Hepatocyte (in vitro differentiated cells): ENCODE measurements at regions not wholly inside any gene's neighbourhood (a gene's known extent, or its start where the extent isn't known, plus 50 kb on each side); places are given as distances from the start of the nearest gene placed in this dataset.

Source experiments
- DNase-seq: peaks from one replicate; pipeline ENCODE4 v3.0.0-alpha.2; 2016; ENCODE audit warnings: low spot score
- H2AFZ ChIP-seq: fragments of 200-600 bp; sonication (generic); 2 replicates; pipeline ENCODE4 v1.6.0; 2016; ENCODE audit warnings: antibody characterized with exemption, mild to moderate bottlenecking
- H3K27ac ChIP-seq: fragments of 200-600 bp; sonication (generic); 2 replicates; pipeline ENCODE4 v1.5.1; 2016; ENCODE audit warnings: mild to moderate bottlenecking
- H3K27me3 ChIP-seq: fragments of 200-600 bp; sonication (generic); 2 replicates; pipeline ENCODE4 v1.6.1; 2016
- H3K36me3 ChIP-seq: fragments of 200-600 bp; sonication (generic); replicated peaks from 2 replicates; pipeline ENCODE4 v1.5.1; 2016; ENCODE audit warnings: low read depth; ENCODE audit not compliant: insufficient read depth
- H3K4me1 ChIP-seq: fragments of 200-600 bp; sonication (generic); 2 replicates; pipeline ENCODE4 v1.5.1; 2016; ENCODE audit warnings: mild to moderate bottlenecking, moderate library complexity; ENCODE audit not compliant: insufficient read depth
- H3K4me2 ChIP-seq: fragments of 200-600 bp; sonication (generic); 2 replicates; pipeline ENCODE4 v1.6.0; 2016
- H3K4me3 ChIP-seq: fragments of 200-600 bp; sonication (generic); 2 replicates; pipeline ENCODE4 v1.5.1; 2016; ENCODE audit warnings: mild to moderate bottlenecking
- H3K79me2 ChIP-seq: fragments of 200-600 bp; sonication (generic); 2 replicates; pipeline ENCODE4 v1.6.0; 2017; ENCODE audit warnings: mild to moderate bottlenecking
- H3K9me2 ChIP-seq: fragments of 200-600 bp; sonication (generic); replicated peaks from 2 replicates; pipeline ENCODE4 v1.6.0; 2017; ENCODE audit warnings: mild to moderate bottlenecking; ENCODE audit not compliant: insufficient read depth
- H3K9me3 ChIP-seq: fragments of 200-600 bp; sonication (generic); 2 replicates; pipeline ENCODE4 v1.5.1; 2016; ENCODE audit warnings: low read depth, mild to moderate bottlenecking
- H4K20me1 ChIP-seq: fragments of 200-600 bp; sonication (generic); 2 replicates; pipeline ENCODE4 v1.6.0; 2016; ENCODE audit warnings: mild to moderate bottlenecking; ENCODE audit not compliant: insufficient read depth, poor library complexity, severe bottlenecking
- CTCF ChIP-seq: fragments of 200-600 bp; sonication (generic); IDR thresholded peaks from 2 replicates; pipeline ENCODE4 v1.5.1; 2016; ENCODE audit warnings: antibody characterized with exemption, mild to moderate bottlenecking; ENCODE audit not compliant: poor library complexity
- EZH2 ChIP-seq: fragments of 200-600 bp; sonication (generic); IDR thresholded peaks from 2 replicates; pipeline ENCODE4 v1.6.1; 2016; ENCODE audit warnings: antibody characterized with exemption, mild to moderate bottlenecking, borderline replicate concordance
- EZH2phosphoT487 ChIP-seq: fragments of 200-600 bp; sonication (generic); IDR thresholded peaks from one replicate; pipeline ENCODE4 v1.6.1; 2018; ENCODE audit warnings: antibody characterized with exemption, mild to moderate bottlenecking, low read depth, moderate library complexity; ENCODE audit not compliant: unreplicated experiment, severe bottlenecking
- WGBS: methylation state at CpG from one replicate; pipeline ENCODE4 v1.1.6; 2016; ENCODE audit warnings: low lambda C conversion rate; ENCODE audit errors: missing lambda C conversion rate; 5-methylcytosine and 5-hydroxymethylcytosine counted together

- H3K36me3 ChIP-seq: no peaks in the 10 kb centered on the region
- H4K20me1 ChIP-seq: no peaks in the 10 kb centered on the region
- no peaks in the 10 kb centered on the region for H3K27me3 ChIP-seq
- peak; percentile 52 for DNase-seq
- no peak overlapping the region for H3K27ac ChIP-seq
- no peak overlapping the region for H3K4me3 ChIP-seq
- no peaks in the 10 kb centered on the region for H3K79me2 ChIP-seq
- H3K4me1 ChIP-seq: no peaks in the 10 kb centered on the region
- TF ChIP-seq EZH2: no peak
- TF ChIP-seq CTCF: peak; percentile 83
- H3K9me2 ChIP-seq: no peaks in the 10 kb centered on the region
- H2AFZ ChIP-seq: peak overlapping the region; percentile 12
- WGBS: 32% methylated on average over 7 of the region's 7 CpGs
- H3K9me3 ChIP-seq: no peaks in the 10 kb centered on the region
- H3K4me2 ChIP-seq: no peak overlapping the region
Measured at GRCh38 chr12:19757317-19757877, 318.1 kb downstream of the AEBP2 start.

- Histone ChIP-seq H3K9me3 (no peaks in the 10 kb centered on the region), H3K27me3 (no peaks in the 10 kb centered on the region), H3K27ac (no peak overlapping the region), H4K20me1 (no peaks in the 10 kb centered on the region), H2AFZ (no peak overlapping the region), H3K36me3 (no peaks in the 10 kb centered on the region), H3K79me2 (no peaks in the 10 kb centered on the region), H3K4me1 (no peaks in the 10 kb centered on the region), H3K9me2 (no peaks in the 10 kb centered on the region), H3K4me3 (no peak overlapping the region), H3K4me2 (no peak overlapping the region)
- DNase-seq: no peak
- no peak for TF ChIP-seq EZH2
- TF ChIP-seq CTCF: no peak
- no peak for TF ChIP-seq EZH2phosphoT487
Measured at GRCh38 chr12:19759227-19759626, 319.9 kb downstream of the AEBP2 start.

- Histone ChIP-seq H3K27ac (no peak overlapping the region), H3K36me3 (no peaks in the 10 kb centered on the region), H2AFZ (no peak overlapping the region), H3K9me3 (no peaks in the 10 kb centered on the region), H3K79me2 (no peaks in the 10 kb centered on the region), H3K9me2 (no peaks in the 10 kb centered on the region), H3K4me2 (no peak overlapping the region), H3K27me3 (no peaks in the 10 kb centered on the region), H4K20me1 (no peaks in the 10 kb centered on the region), H3K4me1 (no peaks in the 10 kb centered on the region), H3K4me3 (no peak overlapping the region)
- TF ChIP-seq EZH2phosphoT487 (no peak), EZH2 (no peak), CTCF (no peak)
- no peak for DNase-seq
- 85% methylated on average over 2 of the region's 2 CpGs for WGBS
Measured at GRCh38 chr12:19760611-19761010, 321.3 kb downstream of the AEBP2 start.

GRCh38 chr12:19761463-19761862 is 322.2 kb downstream of the AEBP2 start:
- Histone ChIP-seq H3K79me2 (no peaks in the 10 kb centered on the region), H3K27me3 (no peaks in the 10 kb centered on the region), H3K9me2 (no peaks in the 10 kb centered on the region), H4K20me1 (no peaks in the 10 kb centered on the region), H3K9me3 (no peaks in the 10 kb centered on the region), H3K27ac (no peak overlapping the region), H3K36me3 (no peaks in the 10 kb centered on the region), H2AFZ (no peak overlapping the region), H3K4me2 (no peak overlapping the region), H3K4me3 (no peak overlapping the region), H3K4me1 (no peaks in the 10 kb centered on the region)
- no peak for DNase-seq
- TF ChIP-seq EZH2 (no peak), CTCF (no peak), EZH2phosphoT487 (no peak)
- WGBS: 100% methylated on average over 1 of the region's 1 CpG
